Sigmoid colon (tissue), 4 donors: ENCODE measurements at regions not wholly inside any gene's neighbourhood (a gene's known extent, or its start where the extent isn't known, plus 50 kb on each side); places are given as distances from the start of the nearest gene placed in this dataset.

Experiments used
- POLR2AphosphoS5 ChIP-seq, 4 donors: sonication (generic); formaldehyde crosslinking; IDR thresholded peaks; one replicate each; pipeline ENCODE4 v1.6.1; 2017; ENCODE audit warnings: antibody characterized with exemption in 4 of 4
- TF ChIP-seq, protein P1 (sequence below), 4 experiments: fragments of 450-650 bp in 3 of 4; fragments of 200-600 bp in 1 of 4; IDR thresholded peaks; one replicate each; pipeline ENCODE4 v1.5.1; 2016 to 2019; ENCODE audit warnings: antibody characterized with exemption in 4 of 4, mild to moderate bottlenecking in 3 of 4, moderate library complexity in 2 of 4

DNA sequence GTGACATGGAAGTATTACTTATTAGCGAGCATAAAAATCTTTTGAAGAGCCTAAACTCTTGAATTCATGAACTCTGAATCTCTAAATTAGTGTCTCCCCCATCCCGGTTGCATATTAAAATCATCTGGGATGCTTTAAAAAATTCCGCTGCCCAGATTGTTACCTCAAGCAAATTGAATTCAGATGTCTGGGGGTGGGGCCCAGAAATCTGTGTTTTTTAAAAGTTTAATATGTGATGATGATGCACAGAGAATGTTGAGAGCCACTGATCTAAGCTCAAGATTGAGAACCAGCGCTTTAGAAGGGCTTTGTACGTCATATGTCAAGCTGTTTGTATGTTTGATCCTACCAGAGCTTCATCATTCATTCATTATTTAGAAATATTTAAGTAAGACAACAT, 446.8 kb downstream of the NUF2 start:
- TF ChIP-seq, protein P1, sequence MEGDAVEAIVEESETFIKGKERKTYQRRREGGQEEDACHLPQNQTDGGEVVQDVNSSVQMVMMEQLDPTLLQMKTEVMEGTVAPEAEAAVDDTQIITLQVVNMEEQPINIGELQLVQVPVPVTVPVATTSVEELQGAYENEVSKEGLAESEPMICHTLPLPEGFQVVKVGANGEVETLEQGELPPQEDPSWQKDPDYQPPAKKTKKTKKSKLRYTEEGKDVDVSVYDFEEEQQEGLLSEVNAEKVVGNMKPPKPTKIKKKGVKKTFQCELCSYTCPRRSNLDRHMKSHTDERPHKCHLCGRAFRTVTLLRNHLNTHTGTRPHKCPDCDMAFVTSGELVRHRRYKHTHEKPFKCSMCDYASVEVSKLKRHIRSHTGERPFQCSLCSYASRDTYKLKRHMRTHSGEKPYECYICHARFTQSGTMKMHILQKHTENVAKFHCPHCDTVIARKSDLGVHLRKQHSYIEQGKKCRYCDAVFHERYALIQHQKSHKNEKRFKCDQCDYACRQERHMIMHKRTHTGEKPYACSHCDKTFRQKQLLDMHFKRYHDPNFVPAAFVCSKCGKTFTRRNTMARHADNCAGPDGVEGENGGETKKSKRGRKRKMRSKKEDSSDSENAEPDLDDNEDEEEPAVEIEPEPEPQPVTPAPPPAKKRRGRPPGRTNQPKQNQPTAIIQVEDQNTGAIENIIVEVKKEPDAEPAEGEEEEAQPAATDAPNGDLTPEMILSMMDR (IDR thresholded peaks at IDR 0.05) = no peak
- TF ChIP-seq POLR2AphosphoS5 (IDR thresholded peaks at IDR 0.05) = no peak
